SHP77 (cell line): ENCODE measurements at regions not wholly inside any gene's neighbourhood (a gene's known extent, or its start where the extent isn't known, plus 50 kb on each side); places are given as distances from the start of the nearest gene placed in this dataset.
A peak's percentile ranks its signal among the peaks of the same experiment; 100 is the strongest.
"Not testable (repeated sequence)": the region's sequence is repeated elsewhere in the genome, so short reads cannot be mapped to it uniquely, and the experiment has no call there.

Experiments used
- DNase-seq, 2 experiments: peaks; one replicate each; lab custom pipeline; 2025; lab: John Stamatoyannopoulos, UW

DNA sequence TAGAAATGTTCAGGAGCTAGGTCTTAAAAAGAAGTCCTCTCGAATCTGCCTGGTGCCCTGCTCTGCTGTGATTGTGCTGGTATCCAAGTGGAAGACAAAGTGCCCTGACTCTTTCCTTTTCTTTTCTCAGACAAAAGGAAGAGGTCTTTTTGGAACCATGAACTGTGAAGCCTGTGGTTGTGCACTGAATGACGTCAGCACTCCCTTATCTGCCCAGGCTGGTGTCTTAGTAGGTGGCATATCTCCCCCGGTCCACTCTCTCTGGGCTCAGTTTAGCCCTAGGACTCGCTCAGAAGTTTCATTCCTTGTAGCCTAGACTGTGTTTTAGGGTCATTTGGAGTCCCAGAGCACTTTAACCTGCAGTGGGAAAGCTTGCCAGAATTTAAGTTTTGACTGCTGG lies 400.3 kb upstream of the CT83 start:
- no peak for DNase-seq

DNA sequence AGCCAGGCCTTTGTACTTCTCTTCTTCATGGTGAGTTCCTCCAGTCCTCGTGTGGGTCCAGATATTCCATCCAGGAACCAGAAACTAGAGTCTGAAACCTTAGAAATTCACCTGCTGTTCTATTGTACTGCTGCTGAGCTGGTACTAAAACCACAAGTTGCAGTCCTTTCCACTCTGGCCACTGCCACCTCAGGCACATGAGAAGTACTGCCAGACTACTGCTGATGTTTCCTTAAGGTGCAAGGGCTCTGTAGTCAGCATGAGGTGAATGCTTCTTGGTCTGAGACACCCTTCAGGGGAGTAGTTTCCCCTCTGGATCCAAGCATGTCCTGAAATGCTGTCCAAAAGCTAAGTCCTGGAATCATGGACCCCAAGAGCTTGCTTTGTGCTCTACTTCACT lies 399.6 kb upstream of the CT83 start:
- DNase-seq, result no peak

DNA sequence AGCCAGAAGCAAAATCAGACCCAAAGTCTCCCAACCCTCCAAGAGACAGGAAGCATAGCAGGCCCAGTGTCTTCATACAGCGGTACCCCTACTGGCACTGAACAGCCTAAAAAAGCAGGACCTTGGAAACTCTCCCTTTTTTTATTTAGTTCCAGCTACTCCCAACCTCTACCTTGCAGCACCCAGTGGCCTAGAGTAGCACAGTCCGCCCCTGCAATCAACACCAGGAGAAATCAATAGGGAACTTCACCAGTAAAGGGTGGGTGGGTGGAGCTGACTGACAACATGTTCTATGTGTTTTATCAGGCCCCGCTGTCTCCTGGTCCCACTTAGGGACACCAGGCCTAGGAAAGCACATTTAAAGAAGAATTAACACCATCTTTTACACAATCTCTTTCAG lies 378.5 kb upstream of the CT83 start:
- no peak for DNase-seq

DNA sequence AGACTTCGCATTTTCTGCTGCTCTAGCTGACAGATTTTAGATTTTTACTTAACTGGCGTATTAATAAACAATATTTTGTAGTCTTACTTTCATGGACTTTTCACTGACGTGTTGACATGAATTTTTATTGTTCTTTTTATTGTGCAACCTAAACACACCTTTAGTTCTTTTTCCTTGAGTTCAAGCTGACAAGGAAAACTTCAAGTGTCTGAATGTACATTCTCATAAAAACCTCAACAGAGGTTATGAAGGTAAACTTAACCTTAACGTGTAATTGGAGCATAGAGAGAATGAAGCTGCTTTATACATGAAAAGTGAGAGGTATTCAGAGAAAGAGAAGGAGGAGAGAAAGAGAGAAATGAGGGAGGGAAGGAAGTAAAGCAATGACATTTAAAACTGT lies 364.3 kb upstream of the CT83 start:
- no peak for DNase-seq

DNA sequence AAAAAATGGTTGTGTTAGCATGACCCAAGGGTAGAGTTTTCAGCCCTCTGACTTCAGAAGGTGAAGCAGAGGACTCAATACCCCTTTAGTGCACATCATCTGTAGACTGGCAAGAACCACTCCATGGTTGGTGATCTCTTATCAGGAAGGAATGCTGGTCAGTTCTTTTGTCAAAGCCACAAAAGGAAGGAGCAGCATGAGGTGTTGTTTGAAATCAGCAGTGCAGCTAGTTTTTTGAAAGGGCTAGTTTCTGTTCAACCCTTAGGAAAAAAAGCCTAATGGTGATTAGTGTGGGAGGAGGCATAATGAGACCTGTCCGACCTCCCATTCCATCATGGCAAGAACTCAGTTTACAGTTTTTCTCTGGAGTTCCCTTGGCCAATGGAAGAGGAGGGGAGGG lies 362.0 kb upstream of the CT83 start:
- DNase-seq, result no peak

DNA sequence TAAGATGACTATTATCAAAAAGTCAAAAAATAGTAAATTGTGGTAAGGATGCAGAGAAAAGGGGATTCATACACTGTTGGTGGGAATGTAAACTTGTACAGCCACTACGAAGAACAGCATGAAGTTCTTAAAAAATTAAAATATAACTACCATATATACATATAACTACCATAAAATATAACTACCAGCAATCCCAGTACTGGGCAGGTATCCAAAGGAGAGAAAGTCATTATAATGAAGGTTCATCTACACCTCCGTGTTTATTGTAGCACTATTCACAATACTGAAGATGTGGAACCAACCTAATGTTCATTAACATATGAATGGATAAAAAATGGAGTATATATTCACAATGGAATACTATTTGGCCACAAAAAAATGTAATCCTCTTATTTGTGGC lies 360.9 kb upstream of the CT83 start:
- DNase-seq, result no peak

DNA sequence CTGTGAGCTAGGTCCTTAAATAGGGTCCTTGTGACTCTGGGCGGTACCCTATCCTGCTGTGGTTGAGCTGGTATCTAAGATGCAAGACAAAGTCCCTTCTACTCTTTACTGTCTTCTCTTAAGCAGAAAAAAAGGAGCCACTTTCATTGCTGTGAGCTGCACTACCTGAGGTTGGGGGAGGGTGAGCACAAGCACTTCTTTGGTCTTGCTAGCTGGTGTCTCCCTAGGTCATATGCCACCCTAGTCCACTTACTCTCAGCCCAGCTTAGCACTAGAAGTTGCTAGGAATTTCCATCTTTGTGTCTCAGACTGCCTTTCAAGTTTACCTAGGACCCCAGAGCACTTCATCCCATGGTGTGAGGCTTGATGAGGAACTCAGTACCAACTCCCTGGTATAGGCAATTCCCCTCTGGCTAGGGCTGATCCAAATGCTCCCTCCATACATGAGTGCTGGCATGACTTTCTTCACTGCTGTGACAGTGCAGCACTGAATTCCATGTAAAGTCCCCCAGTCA lies 343.6 kb upstream of the CT83 start:
- no peak for DNase-seq

DNA sequence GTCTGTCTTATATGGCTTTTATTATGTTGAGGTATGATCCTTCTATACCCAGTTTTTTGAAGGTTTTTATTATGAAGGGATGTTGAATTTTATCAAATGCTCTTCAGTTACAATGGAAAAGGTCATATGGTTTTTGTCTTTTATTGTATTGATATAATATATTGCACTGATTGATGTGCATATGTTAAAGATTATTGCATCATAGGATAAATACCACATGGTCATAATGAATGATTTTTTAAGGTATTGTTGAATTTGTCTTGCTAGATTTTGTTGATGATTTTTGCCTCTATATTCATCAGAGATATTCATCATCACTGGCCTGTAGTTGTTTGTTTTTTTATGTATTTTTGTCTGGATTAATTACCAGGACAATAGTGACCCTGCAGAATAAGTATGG lies 339.2 kb upstream of the CT83 start:
- DNase-seq, result no peak

DNA sequence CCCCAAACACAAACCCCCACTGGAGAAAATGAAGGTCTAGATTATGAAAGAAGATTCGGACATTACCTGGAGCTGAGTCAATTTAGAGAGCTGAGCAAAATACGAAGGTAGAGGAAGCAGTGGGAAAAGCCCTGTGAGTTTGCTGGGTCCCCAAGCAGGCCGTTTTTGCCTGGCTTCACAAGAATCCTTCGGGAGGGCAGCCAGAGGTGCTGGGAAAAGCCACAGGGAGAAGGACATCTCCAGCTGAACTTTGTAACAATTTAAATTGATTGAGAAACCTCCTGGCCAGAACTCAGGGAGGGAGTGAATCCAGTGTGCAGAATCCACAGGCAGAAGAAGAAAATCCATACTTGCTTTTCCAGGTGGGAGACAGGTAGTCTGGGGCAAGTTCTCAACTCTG lies 319.1 kb upstream of the CT83 start:
- no peak for DNase-seq

DNA sequence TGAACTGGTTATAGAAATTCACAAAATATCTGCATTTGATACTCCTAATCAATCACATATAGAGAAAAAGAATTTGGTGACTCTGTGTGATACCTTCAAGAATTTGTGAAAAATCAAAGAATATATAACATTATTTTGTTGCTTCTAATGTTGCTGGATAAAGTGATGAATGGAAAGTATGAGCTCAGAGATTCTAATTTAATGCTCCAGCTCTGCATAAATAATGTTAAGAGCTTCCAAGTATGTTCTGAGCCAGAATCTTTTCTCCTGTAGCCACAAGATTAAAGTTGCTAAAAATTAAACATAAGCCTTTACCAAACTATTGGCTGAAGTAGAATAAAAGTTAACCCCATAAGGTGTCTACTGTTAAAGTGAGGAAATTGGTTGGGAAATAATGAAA lies 294.7 kb upstream of the CT83 start:
- DNase-seq, result no peak

DNA sequence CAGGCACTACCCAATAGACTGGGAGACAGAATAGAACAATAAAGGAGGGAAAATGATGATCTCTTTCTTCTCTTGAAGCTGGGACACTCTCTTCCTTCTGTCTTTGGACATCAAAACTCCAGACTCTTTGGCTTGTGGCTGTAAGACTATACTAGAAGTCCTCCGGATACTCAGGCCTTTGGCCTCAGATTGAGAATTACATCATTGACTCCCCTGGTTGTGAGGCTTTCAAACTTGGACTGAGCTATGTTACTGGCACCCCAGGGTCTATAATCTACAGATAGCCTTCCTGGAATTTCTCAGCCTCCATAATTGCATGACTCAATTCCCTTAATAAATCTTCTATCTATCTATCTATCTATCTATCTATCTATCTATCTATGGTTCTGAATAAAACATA lies 294.2 kb upstream of the CT83 start:
- no peak for DNase-seq

DNA sequence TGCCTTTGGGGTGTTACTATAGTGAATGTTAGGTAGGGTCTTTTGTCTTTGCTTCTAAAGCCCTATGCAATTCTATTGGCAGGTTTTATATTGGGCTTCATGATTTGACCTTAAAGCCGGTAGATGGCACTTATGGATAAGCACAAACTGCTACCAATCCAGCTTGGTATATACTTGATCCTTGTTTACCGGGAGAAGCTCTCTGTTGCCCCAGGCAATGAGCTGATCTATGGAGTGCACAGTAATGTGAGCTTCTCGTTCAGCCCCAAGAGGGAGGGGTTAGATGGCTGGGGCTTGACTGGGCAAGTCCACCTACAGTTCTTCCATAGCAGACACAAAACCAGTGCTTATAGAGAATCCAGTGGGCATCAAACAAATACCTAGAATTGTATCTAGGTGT lies 287.2 kb upstream of the CT83 start:
- no peak for DNase-seq

DNA sequence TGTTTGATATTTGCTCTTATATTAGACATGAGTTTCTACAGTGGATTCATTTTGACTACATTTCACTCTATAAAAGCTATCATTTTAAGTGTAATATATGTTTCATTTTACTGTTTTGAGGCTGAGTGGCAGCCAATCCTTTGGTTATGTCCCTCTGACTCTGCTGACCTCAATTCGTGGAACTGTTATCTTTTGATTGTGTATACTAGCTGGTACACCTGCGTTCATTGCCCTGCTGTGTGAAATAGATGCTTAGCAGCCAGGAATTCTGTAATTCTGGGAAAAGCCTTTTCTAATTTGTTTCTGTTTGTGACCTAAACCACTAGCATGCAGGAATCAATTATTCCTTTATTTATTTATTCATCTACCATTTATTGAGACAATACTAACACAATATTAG lies 269.4 kb upstream of the CT83 start:
- no peak for DNase-seq

DNA sequence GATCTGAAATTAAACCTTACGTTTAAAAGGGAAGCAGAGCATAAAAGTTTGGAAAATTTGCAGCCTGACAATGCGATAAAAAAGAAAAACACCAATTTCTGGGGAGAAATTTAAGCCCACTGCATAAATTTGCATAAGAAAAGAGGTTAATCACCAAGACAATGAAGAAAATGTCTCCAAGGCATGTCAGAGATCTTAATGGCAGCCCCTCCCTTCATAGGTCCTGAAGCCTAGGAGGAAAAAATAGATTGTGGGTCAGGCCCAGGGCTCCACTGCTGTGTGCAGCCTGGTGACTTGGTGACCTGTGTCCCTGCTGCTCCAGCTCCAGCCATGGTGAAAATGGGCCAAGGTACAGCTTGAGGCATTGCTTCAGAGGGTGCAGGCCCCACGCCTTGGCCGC lies 264.0 kb upstream of the CT83 start:
- DNase-seq, result no peak

DNA sequence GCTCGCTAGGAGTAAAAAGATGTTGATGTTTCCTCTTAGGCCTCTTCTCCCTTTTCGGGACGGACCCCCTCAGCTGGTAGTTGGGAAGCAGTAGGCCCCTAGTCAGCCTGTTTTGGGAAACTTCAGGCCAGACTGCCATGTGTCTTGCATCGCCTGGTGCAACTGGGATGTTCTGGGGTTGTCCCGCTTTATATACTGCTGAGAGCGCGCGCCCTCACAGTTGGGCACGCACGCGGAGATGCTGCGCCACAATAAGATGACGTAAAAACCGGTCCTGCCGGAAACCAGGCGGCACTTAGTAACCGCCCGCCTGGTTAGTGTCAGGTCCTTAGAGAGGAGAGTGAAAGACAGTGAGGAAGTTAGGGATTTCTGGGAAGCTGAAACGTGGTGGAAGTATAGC lies 231.3 kb upstream of the CT83 start:
- peak; percentile 76 to 83 for DNase-seq

DNA sequence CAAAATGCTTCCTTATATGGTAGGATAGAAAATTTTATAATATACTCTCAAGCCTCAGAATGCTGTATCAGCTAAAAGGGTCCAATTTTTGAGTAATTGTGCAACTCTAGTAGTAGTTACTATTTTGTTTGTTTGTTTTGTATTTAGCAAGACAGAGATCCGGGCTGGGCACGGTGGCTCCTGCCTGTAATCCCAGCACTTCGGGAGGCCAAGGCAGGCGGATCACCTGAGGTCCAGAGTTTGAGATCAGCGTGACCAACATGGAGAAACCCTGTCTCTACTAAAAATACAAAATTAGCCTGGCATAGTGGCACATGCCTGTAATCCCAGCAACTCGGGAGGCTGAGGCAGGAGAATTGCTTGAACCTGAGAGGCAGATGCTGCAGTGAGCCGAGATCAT lies 216.8 kb upstream of the CT83 start:
- not testable (repeated sequence) for DNase-seq

DNA sequence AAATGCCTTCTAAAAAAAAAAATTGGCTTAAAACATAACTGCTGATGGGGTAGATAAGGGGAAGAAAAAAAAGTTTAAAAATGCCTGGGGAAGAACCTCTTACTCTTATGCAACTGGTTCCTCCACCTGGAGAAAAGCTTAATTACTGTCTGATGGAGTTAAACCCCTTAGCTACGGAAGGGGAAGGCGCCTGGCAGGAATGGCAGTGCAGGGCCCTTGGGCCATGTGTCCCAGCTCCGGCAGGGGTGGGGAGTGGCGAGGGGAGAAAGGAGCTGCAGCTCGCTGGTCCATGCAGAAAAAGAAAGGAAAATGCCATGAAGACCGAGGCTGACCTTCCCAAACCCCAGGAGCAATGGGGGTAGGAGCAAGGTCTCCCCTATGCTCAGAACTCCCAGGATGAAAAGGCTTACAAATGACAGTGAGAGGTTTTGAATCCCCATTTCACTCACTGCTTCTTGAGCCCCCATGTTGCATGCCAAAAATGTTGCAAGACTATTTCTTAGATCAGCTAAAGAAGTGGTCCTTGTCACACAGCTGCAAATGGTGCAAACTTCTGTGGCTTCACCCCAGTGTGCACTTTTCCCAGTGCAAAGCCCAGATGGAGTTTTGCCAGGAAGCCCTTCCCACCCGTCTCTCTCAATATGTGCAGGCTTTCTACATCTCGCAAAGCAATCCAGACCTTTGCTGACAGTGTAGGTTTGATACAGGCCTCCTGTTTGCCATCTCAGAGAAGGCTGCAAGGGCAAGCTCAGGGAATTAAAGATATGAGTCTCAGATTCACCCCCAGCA lies 204.8 kb upstream of the CT83 start:
- no peak for DNase-seq

DNA sequence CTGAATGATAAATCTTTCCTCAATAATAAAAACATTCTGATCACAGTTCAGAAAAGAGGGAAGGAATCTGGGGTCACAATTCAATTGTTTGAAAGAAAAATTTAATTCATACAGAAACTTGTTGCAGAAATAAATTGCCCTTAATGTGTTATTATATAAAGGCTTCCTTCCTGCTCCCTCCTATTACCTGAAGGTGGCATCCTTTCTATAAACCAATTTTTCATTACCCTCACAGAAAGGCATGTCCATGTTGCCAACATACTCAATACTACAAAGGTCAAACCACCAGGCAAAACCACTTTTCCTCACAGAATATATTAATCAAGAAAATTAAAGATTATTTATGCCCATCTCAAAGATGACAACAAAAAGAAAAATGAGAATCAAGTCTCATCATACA lies 194.3 kb upstream of the CT83 start:
- DNase-seq, result no peak

DNA sequence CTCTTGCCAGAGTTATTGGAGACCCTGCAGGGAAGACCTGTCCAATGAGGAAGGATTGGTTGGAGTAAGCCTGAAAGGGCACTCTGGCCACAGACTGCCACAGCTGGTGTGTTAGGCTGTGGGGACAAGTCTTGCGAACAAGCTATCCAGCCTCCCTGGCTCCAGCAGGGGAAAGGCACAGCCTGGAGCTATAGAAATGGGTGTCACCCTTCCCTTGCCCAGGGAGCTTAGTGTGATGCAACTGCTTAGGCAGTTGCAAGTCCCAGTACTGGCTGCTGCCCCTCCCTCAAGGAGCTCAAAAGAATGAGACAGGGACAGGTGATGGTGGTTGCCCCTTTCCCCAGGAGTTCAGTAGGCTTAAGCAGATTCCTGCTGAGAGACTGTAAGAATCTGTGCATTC lies 165.7 kb upstream of the CT83 start:
- DNase-seq, result no peak

DNA sequence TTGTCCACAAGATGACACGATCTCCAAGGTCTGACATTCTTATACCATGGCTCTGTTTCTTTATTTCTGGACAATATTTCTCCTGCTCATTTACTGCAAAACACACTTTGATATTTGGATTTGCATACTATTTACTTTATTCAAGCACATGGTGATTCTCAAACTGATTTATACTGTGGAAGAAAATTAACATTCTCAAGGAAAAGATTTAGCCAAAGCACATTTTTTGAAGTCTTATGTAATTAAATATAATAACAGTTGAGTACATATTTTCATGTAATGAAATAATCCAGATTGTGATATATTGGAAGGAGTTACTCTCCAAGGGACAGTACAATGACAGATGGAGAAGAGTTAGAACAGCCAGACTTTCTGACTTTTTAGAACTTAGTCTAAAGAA lies 155.8 kb upstream of the CT83 start:
- DNase-seq, result no peak

DNA sequence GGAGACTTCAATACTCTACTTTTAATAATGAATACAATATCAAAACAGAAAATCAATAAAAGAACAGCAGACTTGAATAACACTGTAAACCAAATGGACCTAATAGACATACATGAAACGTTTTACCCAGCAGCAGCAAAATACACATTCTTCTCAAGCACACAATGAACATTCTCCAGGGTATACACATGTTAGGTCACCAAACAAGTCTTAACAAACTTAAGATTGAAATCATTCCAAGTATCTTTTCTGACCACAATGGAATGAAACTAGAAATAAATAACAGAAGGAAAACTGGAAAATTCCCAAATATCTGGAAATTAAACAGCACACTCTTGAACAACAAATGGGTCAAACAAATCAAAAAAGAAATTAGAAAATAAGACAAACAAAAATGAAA lies 145.0 kb upstream of the CT83 start:
- no peak for DNase-seq

DNA sequence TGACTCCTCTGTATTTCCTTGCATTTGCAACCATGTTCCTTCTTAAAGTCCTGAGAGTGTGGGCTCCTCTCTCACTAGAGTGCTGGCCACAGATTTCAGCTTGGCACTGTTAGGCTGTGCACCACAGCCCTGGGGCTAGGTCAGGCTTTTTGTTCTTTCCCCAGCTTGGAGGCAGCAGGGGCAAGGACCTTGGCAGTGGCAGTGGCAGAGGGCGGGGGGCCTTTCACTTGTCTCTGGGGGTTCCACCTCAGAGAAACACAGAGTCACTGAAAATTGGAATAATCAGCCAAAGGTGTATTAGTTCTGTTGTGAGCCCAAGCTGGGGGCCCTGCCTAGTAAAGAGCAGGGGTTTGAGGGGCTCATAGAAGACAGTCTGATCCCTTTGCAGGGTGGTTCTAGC lies 142.8 kb upstream of the CT83 start:
- no peak for DNase-seq

DNA sequence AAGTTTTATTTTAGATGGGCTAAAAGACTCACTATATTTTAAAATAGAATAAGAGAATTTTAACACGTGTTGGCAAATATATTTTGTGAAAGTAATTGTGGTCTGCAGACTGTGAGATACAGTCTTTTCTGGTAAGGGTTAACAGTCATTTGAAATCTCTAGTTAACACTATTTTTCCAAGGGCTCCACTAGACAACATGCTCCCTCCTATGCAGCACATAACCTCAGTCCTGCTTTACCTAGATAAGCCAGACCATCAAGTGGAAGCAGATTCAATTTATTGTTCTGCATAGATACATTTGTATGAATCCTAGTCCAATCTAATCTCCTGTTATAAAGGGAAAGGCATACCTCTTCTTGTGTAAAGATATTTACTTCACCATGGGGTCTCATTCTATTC lies 133.2 kb upstream of the CT83 start:
- no peak for DNase-seq
